ENCODE measurements at regions not wholly inside any gene's neighbourhood (a gene's known extent, or its start where the extent isn't known, plus 50 kb on each side); places are given as distances from the start of the nearest gene placed in this dataset.

GRCh38 chr5:164975986-164976385 lies 1470.6 kb downstream of the MAT2B start:
- TF ChIP-seq CTCF (IDR thresholded peaks at IDR 0.05; ENCODE audit: low read depth, low read length, missing control alignments), result no peak
- no peak overlapping the region for H3K4me3 ChIP-seq (replicated peaks; ENCODE audit: low read depth, low read length)
- DNase-seq (ENCODE audit: extremely low read depth, low read depth), result no peak

DNA sequence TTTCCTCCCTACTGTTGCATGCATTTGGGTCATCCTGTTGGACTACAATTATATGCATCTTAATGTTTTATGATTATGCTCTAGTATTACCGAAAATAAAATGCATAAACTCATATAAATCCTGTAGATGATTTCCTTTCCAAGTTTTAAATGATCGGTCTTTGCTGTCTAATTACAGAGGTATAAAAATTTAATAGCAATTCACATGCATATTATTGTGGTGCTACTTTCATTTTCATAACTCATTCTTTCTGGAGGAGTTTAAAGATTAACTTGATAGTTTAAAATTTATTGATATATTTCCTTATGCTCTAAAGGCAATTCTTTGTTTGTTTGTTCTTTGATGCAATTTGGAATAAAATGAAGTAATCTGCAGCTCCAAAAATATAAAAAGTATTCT lies 1475.1 kb downstream of the MAT2B start:
- DNase-seq (ENCODE audit: extremely low read depth, low read depth), result no peak
- H3K4me3 ChIP-seq (replicated peaks; ENCODE audit: low read depth, low read length), result no peak overlapping the region
- no peak for TF ChIP-seq CTCF (IDR thresholded peaks at IDR 0.05; ENCODE audit: low read depth, low read length, missing control alignments)

DNA sequence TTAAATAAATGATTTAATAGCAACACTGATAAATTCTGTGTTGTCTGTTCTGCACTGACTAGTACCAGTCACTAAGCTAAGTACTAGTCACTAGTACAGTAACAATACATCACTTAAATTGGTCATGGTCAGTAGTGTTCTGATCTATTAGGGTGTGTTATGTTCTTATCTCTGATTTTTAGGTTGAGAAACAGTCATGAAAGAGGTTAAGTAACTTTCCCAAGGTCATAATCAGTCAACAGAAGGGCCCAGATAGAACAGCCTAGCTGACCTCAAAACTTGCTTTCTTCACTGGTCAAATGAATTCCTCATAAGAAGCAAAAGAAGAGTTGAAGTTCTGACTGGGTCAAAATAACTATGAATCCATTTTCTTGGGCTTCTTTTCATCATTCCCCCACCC lies 1492.7 kb downstream of the MAT2B start:
- no peak overlapping the region for H3K4me3 ChIP-seq (replicated peaks; ENCODE audit: low read depth, low read length)
- DNase-seq (ENCODE audit: extremely low read depth, low read depth), result no peak
- TF ChIP-seq CTCF (IDR thresholded peaks at IDR 0.05; ENCODE audit: low read depth, low read length, missing control alignments), result no peak

GRCh38 chr5:164998590-164998989 lies 1493.2 kb downstream of the MAT2B start:
- H3K4me3 ChIP-seq (replicated peaks; ENCODE audit: low read depth, low read length), result no peak overlapping the region
- no peak for TF ChIP-seq CTCF (IDR thresholded peaks at IDR 0.05; ENCODE audit: low read depth, low read length, missing control alignments)
- no peak for DNase-seq (ENCODE audit: extremely low read depth, low read depth)

DNA sequence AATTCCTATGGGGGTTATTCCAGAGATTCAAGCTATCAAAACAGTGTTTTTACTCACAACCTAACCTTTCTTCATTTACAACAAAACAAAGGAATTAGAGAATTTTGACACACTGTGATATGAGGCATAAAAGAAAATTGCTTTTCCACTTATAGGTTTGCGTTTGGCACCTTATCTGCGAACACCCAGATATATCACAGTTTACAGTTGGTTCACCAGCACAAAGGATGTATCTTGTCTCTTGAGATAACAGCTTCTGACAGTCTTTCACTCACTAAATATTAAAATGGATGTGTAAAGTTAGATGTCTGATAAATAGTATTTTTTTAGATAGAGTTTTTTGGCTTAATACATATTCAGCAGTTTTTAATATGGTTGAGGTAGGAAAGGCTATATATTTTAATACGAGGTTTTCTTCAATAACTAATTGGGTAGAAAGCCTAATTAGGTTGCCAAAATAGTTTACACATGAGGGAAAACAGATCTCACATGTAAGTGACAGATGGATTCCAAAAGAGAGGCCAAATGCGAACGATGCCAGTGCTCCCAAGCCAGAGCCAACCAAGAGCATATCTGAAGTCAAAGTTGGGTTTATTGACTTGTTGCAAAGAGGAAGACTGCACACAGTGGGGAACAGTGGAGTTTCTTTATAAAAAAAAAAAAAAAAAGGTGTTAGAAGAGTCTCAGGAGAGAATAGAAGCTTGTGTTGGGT lies 1495.2 kb downstream of the MAT2B start:
- no peak for DNase-seq (ENCODE audit: extremely low read depth, low read depth)
- no peak overlapping the region for H3K4me3 ChIP-seq (replicated peaks; ENCODE audit: low read depth, low read length)
- TF ChIP-seq CTCF (IDR thresholded peaks at IDR 0.05; ENCODE audit: low read depth, low read length, missing control alignments), result no peak

- no peak for DNase-seq (ENCODE audit: extremely low read depth, low read depth)
- no peak for TF ChIP-seq CTCF (IDR thresholded peaks at IDR 0.05; ENCODE audit: low read depth, low read length, missing control alignments)
- H3K4me3 ChIP-seq (replicated peaks; ENCODE audit: low read depth, low read length), result no peak overlapping the region
Measured at GRCh38 chr5:165003283-165003682, 1497.9 kb downstream of the MAT2B start.

DNA sequence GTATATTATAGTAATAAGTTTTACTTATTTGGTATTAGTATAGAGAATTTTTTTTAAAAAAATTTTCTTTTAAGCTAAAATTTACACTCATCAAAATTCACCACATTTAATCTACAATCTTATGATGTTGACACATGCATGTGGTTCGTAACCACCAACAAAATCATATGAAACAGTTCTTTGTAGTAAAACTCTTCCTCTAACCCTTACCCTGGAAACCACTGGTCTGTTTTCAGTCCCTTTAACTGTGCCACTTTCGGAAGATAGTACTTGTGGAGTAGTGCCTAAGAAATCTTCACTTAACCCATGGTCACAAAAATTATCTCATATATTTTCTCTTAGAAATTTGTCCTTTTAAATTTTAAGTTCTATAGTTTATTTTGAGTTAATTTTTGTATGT lies 1498.8 kb downstream of the MAT2B start:
- H3K4me3 ChIP-seq (replicated peaks; ENCODE audit: low read depth, low read length), result no peak overlapping the region
- TF ChIP-seq CTCF (IDR thresholded peaks at IDR 0.05; ENCODE audit: low read depth, low read length, missing control alignments), result no peak
- DNase-seq (ENCODE audit: extremely low read depth, low read depth), result no peak
